H1 (cell line): ENCODE measurements at regions not wholly inside any gene's neighbourhood (a gene's known extent, or its start where the extent isn't known, plus 50 kb on each side); places are given as distances from the start of the nearest gene placed in this dataset.

ENCODE experiments used
- BACH1 ChIP-seq: IDR thresholded peaks from 2 replicates; pipeline ENCODE4 v1.6.1; 2012; ENCODE audit warnings: low read length, improper control_type of control experiment
- KDM4A ChIP-seq: IDR thresholded peaks from one replicate; pipeline ENCODE4 v1.7.1; 2012; ENCODE audit warnings: low read depth, mild to moderate bottlenecking, moderate library complexity, low read length, inconsistent platforms; ENCODE audit not compliant: severe bottlenecking
- SAP30 ChIP-seq: fragments of 300-600 bp; sonication (generic); IDR thresholded peaks from 2 replicates; pipeline ENCODE4 v1.7.1; 2012; ENCODE audit warnings: low read length, moderate library complexity, mild to moderate bottlenecking, inconsistent platforms; ENCODE audit not compliant: insufficient read depth, insufficient replicate concordance
- TF ChIP-seq, protein P1 (sequence below): fragments of 300-600 bp; sonication (generic); IDR thresholded peaks from 2 replicates; pipeline ENCODE4 v1.7.1; 2012; ENCODE audit warnings: low read length, moderate library complexity, mild to moderate bottlenecking, inconsistent platforms; ENCODE audit not compliant: insufficient replicate concordance
- TF ChIP-seq, protein P2 (sequence below), 3 experiments: IDR thresholded peaks; 1 replicate in 2 of 3; 2 replicates in 1 of 3; pipeline versions ENCODE4 v1.5.1 to v1.6.1; 2011; ENCODE audit warnings: low read length in 3 of 3, mild to moderate bottlenecking in 3 of 3, inconsistent platforms in 2 of 3, low read depth in 1 of 3, moderate library complexity in 1 of 3; ENCODE audit not compliant: insufficient read depth in 1 of 3; ENCODE audit errors: control extremely low read depth in 1 of 3

DNA sequence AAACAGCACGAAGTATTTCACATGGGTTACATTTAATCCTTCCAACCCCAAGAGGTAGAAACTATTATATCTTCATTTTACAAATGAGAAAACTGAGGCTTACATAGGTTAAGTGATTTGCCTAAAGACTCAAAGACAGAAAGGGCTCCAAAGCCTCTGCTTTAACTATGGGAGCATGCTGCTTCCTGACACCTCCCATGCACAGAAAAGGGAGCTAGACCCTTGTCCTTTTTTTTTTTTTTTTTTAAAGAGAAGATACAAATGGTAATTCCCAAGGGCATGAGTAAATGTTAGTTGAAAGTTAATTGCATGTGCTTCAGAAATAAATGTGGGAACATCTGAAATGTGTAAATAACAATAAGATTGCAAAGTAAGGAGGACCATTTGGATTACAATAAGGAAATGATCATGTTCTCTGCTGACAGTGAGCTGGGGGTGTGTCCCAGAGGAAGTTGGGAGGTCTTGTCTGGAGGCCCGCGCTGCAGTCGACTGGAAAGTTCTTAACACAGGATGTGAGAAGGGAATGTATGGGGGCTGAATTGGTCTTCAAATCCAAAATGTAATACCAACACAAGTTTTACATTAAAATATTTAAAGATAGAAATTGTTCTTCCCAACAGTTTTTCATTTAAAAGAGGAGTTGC, 500.3 kb downstream of the KLF12 start (continued):
- TF ChIP-seq, protein P1, sequence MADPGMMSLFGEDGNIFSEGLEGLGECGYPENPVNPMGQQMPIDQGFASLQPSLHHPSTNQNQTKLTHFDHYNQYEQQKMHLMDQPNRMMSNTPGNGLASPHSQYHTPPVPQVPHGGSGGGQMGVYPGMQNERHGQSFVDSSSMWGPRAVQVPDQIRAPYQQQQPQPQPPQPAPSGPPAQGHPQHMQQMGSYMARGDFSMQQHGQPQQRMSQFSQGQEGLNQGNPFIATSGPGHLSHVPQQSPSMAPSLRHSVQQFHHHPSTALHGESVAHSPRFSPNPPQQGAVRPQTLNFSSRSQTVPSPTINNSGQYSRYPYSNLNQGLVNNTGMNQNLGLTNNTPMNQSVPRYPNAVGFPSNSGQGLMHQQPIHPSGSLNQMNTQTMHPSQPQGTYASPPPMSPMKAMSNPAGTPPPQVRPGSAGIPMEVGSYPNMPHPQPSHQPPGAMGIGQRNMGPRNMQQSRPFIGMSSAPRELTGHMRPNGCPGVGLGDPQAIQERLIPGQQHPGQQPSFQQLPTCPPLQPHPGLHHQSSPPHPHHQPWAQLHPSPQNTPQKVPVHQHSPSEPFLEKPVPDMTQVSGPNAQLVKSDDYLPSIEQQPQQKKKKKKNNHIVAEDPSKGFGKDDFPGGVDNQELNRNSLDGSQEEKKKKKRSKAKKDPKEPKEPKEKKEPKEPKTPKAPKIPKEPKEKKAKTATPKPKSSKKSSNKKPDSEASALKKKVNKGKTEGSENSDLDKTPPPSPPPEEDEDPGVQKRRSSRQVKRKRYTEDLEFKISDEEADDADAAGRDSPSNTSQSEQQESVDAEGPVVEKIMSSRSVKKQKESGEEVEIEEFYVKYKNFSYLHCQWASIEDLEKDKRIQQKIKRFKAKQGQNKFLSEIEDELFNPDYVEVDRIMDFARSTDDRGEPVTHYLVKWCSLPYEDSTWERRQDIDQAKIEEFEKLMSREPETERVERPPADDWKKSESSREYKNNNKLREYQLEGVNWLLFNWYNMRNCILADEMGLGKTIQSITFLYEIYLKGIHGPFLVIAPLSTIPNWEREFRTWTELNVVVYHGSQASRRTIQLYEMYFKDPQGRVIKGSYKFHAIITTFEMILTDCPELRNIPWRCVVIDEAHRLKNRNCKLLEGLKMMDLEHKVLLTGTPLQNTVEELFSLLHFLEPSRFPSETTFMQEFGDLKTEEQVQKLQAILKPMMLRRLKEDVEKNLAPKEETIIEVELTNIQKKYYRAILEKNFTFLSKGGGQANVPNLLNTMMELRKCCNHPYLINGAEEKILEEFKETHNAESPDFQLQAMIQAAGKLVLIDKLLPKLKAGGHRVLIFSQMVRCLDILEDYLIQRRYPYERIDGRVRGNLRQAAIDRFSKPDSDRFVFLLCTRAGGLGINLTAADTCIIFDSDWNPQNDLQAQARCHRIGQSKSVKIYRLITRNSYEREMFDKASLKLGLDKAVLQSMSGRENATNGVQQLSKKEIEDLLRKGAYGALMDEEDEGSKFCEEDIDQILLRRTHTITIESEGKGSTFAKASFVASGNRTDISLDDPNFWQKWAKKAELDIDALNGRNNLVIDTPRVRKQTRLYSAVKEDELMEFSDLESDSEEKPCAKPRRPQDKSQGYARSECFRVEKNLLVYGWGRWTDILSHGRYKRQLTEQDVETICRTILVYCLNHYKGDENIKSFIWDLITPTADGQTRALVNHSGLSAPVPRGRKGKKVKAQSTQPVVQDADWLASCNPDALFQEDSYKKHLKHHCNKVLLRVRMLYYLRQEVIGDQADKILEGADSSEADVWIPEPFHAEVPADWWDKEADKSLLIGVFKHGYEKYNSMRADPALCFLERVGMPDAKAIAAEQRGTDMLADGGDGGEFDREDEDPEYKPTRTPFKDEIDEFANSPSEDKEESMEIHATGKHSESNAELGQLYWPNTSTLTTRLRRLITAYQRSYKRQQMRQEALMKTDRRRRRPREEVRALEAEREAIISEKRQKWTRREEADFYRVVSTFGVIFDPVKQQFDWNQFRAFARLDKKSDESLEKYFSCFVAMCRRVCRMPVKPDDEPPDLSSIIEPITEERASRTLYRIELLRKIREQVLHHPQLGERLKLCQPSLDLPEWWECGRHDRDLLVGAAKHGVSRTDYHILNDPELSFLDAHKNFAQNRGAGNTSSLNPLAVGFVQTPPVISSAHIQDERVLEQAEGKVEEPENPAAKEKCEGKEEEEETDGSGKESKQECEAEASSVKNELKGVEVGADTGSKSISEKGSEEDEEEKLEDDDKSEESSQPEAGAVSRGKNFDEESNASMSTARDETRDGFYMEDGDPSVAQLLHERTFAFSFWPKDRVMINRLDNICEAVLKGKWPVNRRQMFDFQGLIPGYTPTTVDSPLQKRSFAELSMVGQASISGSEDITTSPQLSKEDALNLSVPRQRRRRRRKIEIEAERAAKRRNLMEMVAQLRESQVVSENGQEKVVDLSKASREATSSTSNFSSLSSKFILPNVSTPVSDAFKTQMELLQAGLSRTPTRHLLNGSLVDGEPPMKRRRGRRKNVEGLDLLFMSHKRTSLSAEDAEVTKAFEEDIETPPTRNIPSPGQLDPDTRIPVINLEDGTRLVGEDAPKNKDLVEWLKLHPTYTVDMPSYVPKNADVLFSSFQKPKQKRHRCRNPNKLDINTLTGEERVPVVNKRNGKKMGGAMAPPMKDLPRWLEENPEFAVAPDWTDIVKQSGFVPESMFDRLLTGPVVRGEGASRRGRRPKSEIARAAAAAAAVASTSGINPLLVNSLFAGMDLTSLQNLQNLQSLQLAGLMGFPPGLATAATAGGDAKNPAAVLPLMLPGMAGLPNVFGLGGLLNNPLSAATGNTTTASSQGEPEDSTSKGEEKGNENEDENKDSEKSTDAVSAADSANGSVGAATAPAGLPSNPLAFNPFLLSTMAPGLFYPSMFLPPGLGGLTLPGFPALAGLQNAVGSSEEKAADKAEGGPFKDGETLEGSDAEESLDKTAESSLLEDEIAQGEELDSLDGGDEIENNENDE = no peak
- TF ChIP-seq, protein P2, sequence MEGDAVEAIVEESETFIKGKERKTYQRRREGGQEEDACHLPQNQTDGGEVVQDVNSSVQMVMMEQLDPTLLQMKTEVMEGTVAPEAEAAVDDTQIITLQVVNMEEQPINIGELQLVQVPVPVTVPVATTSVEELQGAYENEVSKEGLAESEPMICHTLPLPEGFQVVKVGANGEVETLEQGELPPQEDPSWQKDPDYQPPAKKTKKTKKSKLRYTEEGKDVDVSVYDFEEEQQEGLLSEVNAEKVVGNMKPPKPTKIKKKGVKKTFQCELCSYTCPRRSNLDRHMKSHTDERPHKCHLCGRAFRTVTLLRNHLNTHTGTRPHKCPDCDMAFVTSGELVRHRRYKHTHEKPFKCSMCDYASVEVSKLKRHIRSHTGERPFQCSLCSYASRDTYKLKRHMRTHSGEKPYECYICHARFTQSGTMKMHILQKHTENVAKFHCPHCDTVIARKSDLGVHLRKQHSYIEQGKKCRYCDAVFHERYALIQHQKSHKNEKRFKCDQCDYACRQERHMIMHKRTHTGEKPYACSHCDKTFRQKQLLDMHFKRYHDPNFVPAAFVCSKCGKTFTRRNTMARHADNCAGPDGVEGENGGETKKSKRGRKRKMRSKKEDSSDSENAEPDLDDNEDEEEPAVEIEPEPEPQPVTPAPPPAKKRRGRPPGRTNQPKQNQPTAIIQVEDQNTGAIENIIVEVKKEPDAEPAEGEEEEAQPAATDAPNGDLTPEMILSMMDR (IDR thresholded peaks at IDR 0.05; ENCODE audit: control extremely low read depth in 1 of 3, insufficient read depth in 1 of 3, low read depth in 1 of 3, low read length in 3 of 3) = no peak
- TF ChIP-seq SAP30 = no peak
- no peak for TF ChIP-seq BACH1
- TF ChIP-seq KDM4A = no peak
